HepG2 (cell line): ENCODE measurements at regions not wholly inside any gene's neighbourhood (a gene's known extent, or its start where the extent isn't known, plus 50 kb on each side); places are given as distances from the start of the nearest gene placed in this dataset.

Experiments used
- ATAC-seq: fragments of 200-7000 bp; cut with Tn5 transposase; 3 replicates; pipeline ENCODE4 v1.9.1; 2020; ENCODE audit warnings: mild to moderate bottlenecking, moderate library complexity
- BruUV-seq: library from RNA; stranded (reverse); fragments of 400-500 nt; replicated peaks from 2 replicates; lab custom pipeline; 2021; lab: Mats Ljungman, UMichigan
- CTCF ChIA-PET: fragments of 300-600 bp; formaldehyde crosslinking; extraction: SDS; loops from one replicate; lab custom pipeline; 2021; ENCODE audit warnings: low total read pairs, inconsistent platforms, low intra/inter-chr PET ratio; lab: Yijun Ruan, JAX
- POLR2A ChIA-PET: fragments of 350-600 bp; sonication (Branson Sonifier 250); formaldehyde crosslinking; loops from one replicate; lab custom pipeline; 2020; ENCODE audit warnings: antibody characterized with exemption, inconsistent platforms; lab: Yijun Ruan, JAX
- DNase-seq: peaks from one replicate; pipeline ENCODE4 v3.0.0-alpha.2; 2015; ENCODE audit warnings: low spot score
- FAIRE-seq: peaks from 3 replicates; lab custom pipeline; 2011; peaks lifted over from hg19 to GRCh38; lab: Jason Lieb, UNC
- H2AFZ ChIP-seq: one replicate; pipeline ENCODE4 v1.6.1; 2011; ENCODE audit warnings: low read length, inconsistent platforms
- H3K27ac ChIP-seq: fragments of 300-600 bp; 3 replicates; pipeline ENCODE4 v1.8.0; 2011; ENCODE audit warnings: mixed run types, mild to moderate bottlenecking, mixed read lengths, low read length, inconsistent platforms; ENCODE audit not compliant: insufficient read depth; ENCODE audit errors: extremely low read length
- H3K27me3 ChIP-seq, 2 experiments: fragments of 200-600 bp in 1 of 2; 2 replicates in 1 of 2; 3 replicates in 1 of 2; pipeline versions ENCODE4 v1.6.0 to v1.8.0; 2011; ENCODE audit warnings: low read length in 2 of 2, mild to moderate bottlenecking in 2 of 2, moderate library complexity in 2 of 2, inconsistent platforms in 1 of 2; ENCODE audit not compliant: insufficient read depth in 2 of 2, control insufficient read depth in 1 of 2
- H3K36me3 ChIP-seq, 2 experiments: fragments of 200-600 bp in 1 of 2; replicated peaks in 1 of 2; 2 replicates in 1 of 2; 3 replicates in 1 of 2; pipeline versions ENCODE4 v1.5.1 to v1.8.0; 2011; ENCODE audit warnings: low read length in 2 of 2, inconsistent platforms in 1 of 2; ENCODE audit not compliant: insufficient read depth in 2 of 2, control insufficient read depth in 1 of 2
- H3K4me1 ChIP-seq: 2 replicates; pipeline ENCODE4 v1.5.1; 2012; ENCODE audit warnings: low read length, inconsistent platforms; ENCODE audit not compliant: insufficient read depth
- H3K4me2 ChIP-seq: 2 replicates; pipeline ENCODE4 v1.6.0; 2011; ENCODE audit warnings: low read depth, low read length, inconsistent platforms
- H3K4me3 ChIP-seq, 3 experiments: fragments of 200-600 bp in 1 of 3; sonication (generic), shearing (Covaris generic) in 1 of 3; replicated peaks in 1 of 3; 2 replicates each; pipeline ENCODE4 v1.5.1; 2011 to 2016; ENCODE audit warnings: low read length in 3 of 3, inconsistent platforms in 2 of 3, low read depth in 2 of 3, mild to moderate bottlenecking in 2 of 3, control low read depth in 1 of 3, mixed read lengths in 1 of 3; ENCODE audit not compliant: insufficient read depth in 1 of 3
- H3K79me2 ChIP-seq: one replicate; pipeline ENCODE4 v1.6.1; 2011; ENCODE audit warnings: low read length, inconsistent platforms; ENCODE audit not compliant: insufficient read depth
- H3K9ac ChIP-seq: 2 replicates; pipeline ENCODE4 v1.6.0; 2011; ENCODE audit warnings: mild to moderate bottlenecking, low read depth, low read length, inconsistent platforms; ENCODE audit not compliant: insufficient read depth
- H3K9me3 ChIP-seq: 2 replicates; pipeline ENCODE4 v1.5.1; 2012; ENCODE audit warnings: mild to moderate bottlenecking, low read length
- H4K20me1 ChIP-seq: 2 replicates; pipeline ENCODE4 v1.6.0; 2011; ENCODE audit warnings: inconsistent platforms, mild to moderate bottlenecking, low read length, moderate library complexity; ENCODE audit not compliant: insufficient read depth
- AKAP8 ChIP-seq: sonication (generic); formaldehyde crosslinking; IDR thresholded peaks from 2 replicates; pipeline ENCODE4 v1.5.1; 2020; ENCODE audit warnings: mild to moderate bottlenecking, missing genetic modification reagents
- ARNTL ChIP-seq: sonication (generic); formaldehyde crosslinking; IDR thresholded peaks from 2 replicates; pipeline ENCODE4 v1.4.0; 2020; ENCODE audit warnings: mild to moderate bottlenecking, missing genetic modification reagents
- BORCS8-MEF2B ChIP-seq: sonication (generic); formaldehyde crosslinking; IDR thresholded peaks from 2 replicates; pipeline ENCODE4 v1.8.0; 2022; ENCODE audit warnings: mild to moderate bottlenecking, missing genetic modification reagents
- CCAR2 ChIP-seq: fragments of 200-400 bp; formaldehyde crosslinking; optimal IDR thresholded peaks from 2 replicates; pipeline ENCODE3; 2018; ENCODE audit warnings: low read depth, mild to moderate bottlenecking, low read length, moderate library complexity
- FOXA1 ChIP-seq, 2 experiments: fragments of 450-650 bp in 1 of 2; sonication (generic) in 1 of 2; formaldehyde crosslinking in 1 of 2; IDR thresholded peaks; 2 replicates each; pipeline versions ENCODE4 v1.4.0 to v1.6.1; 2016 to 2020; ENCODE audit warnings: missing genetic modification reagents in 1 of 2
- HMG20B ChIP-seq: conservative IDR thresholded peaks from 2 replicates; pipeline ENCODE4 v1.6.1; 2016; ENCODE audit warnings: missing genetic modification reagents, missing compliant biosample characterization
- HNRNPL ChIP-seq: fragments of 200-400 bp; formaldehyde crosslinking; IDR thresholded peaks from 2 replicates; pipeline ENCODE4 v1.6.1; 2017; ENCODE audit warnings: mild to moderate bottlenecking, low read depth, low read length
- MED13 ChIP-seq: sonication (generic); formaldehyde crosslinking; IDR thresholded peaks from 2 replicates; pipeline ENCODE4 v1.5.0; 2020; ENCODE audit warnings: missing genetic modification reagents
- NCOA5 ChIP-seq: sonication (generic); formaldehyde crosslinking; IDR thresholded peaks from 2 replicates; pipeline ENCODE4 v1.4.0; 2020; ENCODE audit warnings: missing genetic modification reagents
- NFIB ChIP-seq: sonication (generic); formaldehyde crosslinking; IDR thresholded peaks from 2 replicates; pipeline ENCODE4 v1.9.0; 2021; ENCODE audit warnings: missing genetic modification reagents, mild to moderate bottlenecking, borderline replicate concordance
- PRMT3 ChIP-seq: sonication (generic); formaldehyde crosslinking; IDR thresholded peaks from 2 replicates; pipeline ENCODE4 v1.8.1; 2022; ENCODE audit warnings: low read depth, mild to moderate bottlenecking, moderate library complexity, missing genetic modification reagents, borderline replicate concordance
- RARG ChIP-seq: sonication (generic); formaldehyde crosslinking; IDR thresholded peaks from 2 replicates; pipeline ENCODE4 v1.4.0; 2020; ENCODE audit warnings: low read depth, mild to moderate bottlenecking, missing genetic modification reagents
- STAT6 ChIP-seq: sonication (generic); formaldehyde crosslinking; IDR thresholded peaks from 2 replicates; pipeline ENCODE4 v1.4.0; 2020; ENCODE audit warnings: missing genetic modification reagents, mild to moderate bottlenecking, borderline replicate concordance
- TFAP4 ChIP-seq: sonication (generic); IDR thresholded peaks from 2 replicates; pipeline ENCODE4 v1.6.1; 2016; ENCODE audit warnings: low read depth, borderline replicate concordance
- XBP1 ChIP-seq: sonication (generic); formaldehyde crosslinking; IDR thresholded peaks from 2 replicates; pipeline ENCODE4 v1.5.0; 2020; ENCODE audit warnings: missing genetic modification reagents
- ZBTB21 ChIP-seq: sonication (generic); formaldehyde crosslinking; IDR thresholded peaks from 2 replicates; pipeline ENCODE4 v1.4.0; 2020; ENCODE audit warnings: missing genetic modification reagents
- ZFX ChIP-seq: sonication (generic); formaldehyde crosslinking; IDR thresholded peaks from 2 replicates; pipeline ENCODE4 v1.4.0; 2020; ENCODE audit warnings: mild to moderate bottlenecking, low read depth, missing genetic modification reagents, moderate library complexity
- ZNF383 ChIP-seq: sonication (generic); formaldehyde crosslinking; IDR thresholded peaks from 2 replicates; pipeline ENCODE4 v1.4.0; 2020; ENCODE audit warnings: missing genetic modification reagents, mild to moderate bottlenecking, borderline replicate concordance
- WGBS: methylation state at CpG from one replicate; pipeline ENCODE4 v1.1.6; 2017; ENCODE audit warnings: low lambda C conversion rate; 5-methylcytosine and 5-hydroxymethylcytosine counted together
- in situ Hi-C: cut with HindIII; loops from 2 replicates; pipeline ENCODE4 v1.10.0; 2017; ENCODE audit warnings: low pct_unique_long_range_greater_than_20kb; ENCODE audit not compliant: extremely low pct_ligation_motif_present
- intact Hi-C: fragments of 100-400 bp; cut with micrococcal nuclease; formaldehyde crosslinking; loops from one replicate; pipeline ENCODE4 v1.10.0; 2022; ENCODE audit not compliant: unreplicated experiment

- TF ChIP-seq HNRNPL (no peak), ZFX (CRISPR knock-in tag) (no peak), BORCS8-MEF2B (no peak), NFIB (no peak), NCOA5 (no peak)
Observed at GRCh38 chr14:56027916-56028712, 90.1 kb upstream of the PELI2 start (continued).

- no TSS peak for BruUV-seq
- Histone ChIP-seq H3K4me1 (no peaks in the 10 kb centered on the region), H3K79me2 (no peaks in the 10 kb centered on the region), H2AFZ (no peak overlapping the region), H4K20me1 (no peaks in the 10 kb centered on the region), H3K4me2 (no peak overlapping the region), H3K4me3 (no peak overlapping the region), H3K27me3 (no peaks in the 10 kb centered on the region), H3K27ac (no peak overlapping the region), H3K9ac (no peak overlapping the region), H3K9me3 (no peaks in the 10 kb centered on the region), H3K36me3 (no peaks in the 10 kb centered on the region)
- TF ChIP-seq FOXA1 (IDR thresholded peaks at IDR 0.05) (no peak), FOXA1 (CRISPR knock-in tag; IDR thresholded peaks at IDR 0.05) (no peak), TFAP4 (no peak), CCAR2 (no peak), MED13 (no peak), XBP1 (CRISPR knock-in tag) (no peak), PRMT3 (CRISPR knock-in tag) (no peak), HMG20B (CRISPR knock-in tag) (no peak), RARG (CRISPR knock-in tag) (no peak), STAT6 (no peak), ARNTL (no peak), ZBTB21 (CRISPR knock-in tag) (no peak), AKAP8 (CRISPR knock-in tag) (no peak), ZNF383 (CRISPR knock-in tag) (no peak)
- DNase-seq = no peak
- ChIA-PET CTCF (no interaction called here), POLR2A (no interaction called here)
- intact Hi-C loops = no loop called here
- WGBS = 0% methylated on average over 3 of the region's 5 CpGs
- ATAC-seq = no peak
- in situ Hi-C loops = no loop called here
- no peak for FAIRE-seq
Observed at GRCh38 chr14:56036353-56036752, 81.9 kb upstream of the PELI2 start.
